Glutamatergic neuron (in vitro differentiated cells): ENCODE measurements at regions not wholly inside any gene's neighbourhood (a gene's known extent, or its start where the extent isn't known, plus 50 kb on each side); places are given as distances from the start of the nearest gene placed in this dataset.

Source experiments
- DNase-seq: peaks from one replicate; pipeline ENCODE4 v3.0.0; 2022
- H3K27ac Mint-ChIP-seq: one replicate; pipeline ENCODE4 v1.8.0; 2020; ENCODE audit warnings: mild to moderate bottlenecking, mixed read lengths, inconsistent platforms; ENCODE audit not compliant: unreplicated experiment
- H3K27me3 Mint-ChIP-seq: one replicate; pipeline ENCODE4 v1.8.0; 2020; ENCODE audit warnings: mild to moderate bottlenecking, moderate library complexity, mixed read lengths, inconsistent platforms; ENCODE audit not compliant: unreplicated experiment
- H3K36me3 Mint-ChIP-seq: one replicate; pipeline ENCODE4 v1.8.0; 2020; ENCODE audit warnings: mild to moderate bottlenecking, mixed read lengths, inconsistent platforms; ENCODE audit not compliant: unreplicated experiment
- H3K4me1 Mint-ChIP-seq: one replicate; pipeline ENCODE4 v1.8.0; 2020; ENCODE audit warnings: mild to moderate bottlenecking, low read depth, mixed read lengths, inconsistent platforms; ENCODE audit not compliant: unreplicated experiment
- H3K4me3 Mint-ChIP-seq: one replicate; pipeline ENCODE4 v1.8.0; 2020; ENCODE audit warnings: mild to moderate bottlenecking, mixed read lengths, inconsistent platforms; ENCODE audit not compliant: unreplicated experiment
- H3K9me3 Mint-ChIP-seq: one replicate; pipeline ENCODE4 v1.8.0; 2020; ENCODE audit warnings: mild to moderate bottlenecking, moderate library complexity, mixed read lengths, inconsistent platforms; ENCODE audit not compliant: unreplicated experiment
- CTCF ChIP-seq: fragments of 200-600 bp; sonication (generic); IDR thresholded peaks from one replicate; pipeline ENCODE4 v1.5.0; 2021; ENCODE audit not compliant: partially characterized antibody, unreplicated experiment

DNA sequence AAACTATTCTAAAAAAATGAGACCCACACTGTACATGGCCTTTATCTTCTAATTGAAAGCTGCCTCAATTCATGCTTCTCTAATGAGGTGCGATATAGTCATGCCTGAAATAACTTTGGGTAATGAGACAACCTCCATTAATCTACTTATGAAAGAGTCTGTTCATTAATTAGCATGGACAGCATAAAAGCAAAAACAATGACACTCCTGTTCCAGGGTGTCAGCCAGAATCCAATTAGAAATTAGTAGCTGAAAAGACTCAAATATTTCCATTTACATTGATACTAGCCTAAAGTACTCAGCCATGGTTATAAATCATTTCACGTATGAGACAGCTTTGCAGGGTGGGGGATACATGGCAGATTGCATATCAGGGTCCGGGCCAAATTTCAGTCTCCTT is 288.7 kb downstream of the AKAIN1 start:
- H3K4me1 Mint-ChIP-seq: peaks cover 4% of the 10 kb centered on the region
- H3K27me3 Mint-ChIP-seq: no peaks in the 10 kb centered on the region
- DNase-seq: no peak
- no peak for TF ChIP-seq CTCF
- H3K36me3 Mint-ChIP-seq: no peaks in the 10 kb centered on the region
- no peaks in the 10 kb centered on the region for H3K9me3 Mint-ChIP-seq
- H3K27ac Mint-ChIP-seq: no peak overlapping the region
- no peak overlapping the region for H3K4me3 Mint-ChIP-seq

DNA sequence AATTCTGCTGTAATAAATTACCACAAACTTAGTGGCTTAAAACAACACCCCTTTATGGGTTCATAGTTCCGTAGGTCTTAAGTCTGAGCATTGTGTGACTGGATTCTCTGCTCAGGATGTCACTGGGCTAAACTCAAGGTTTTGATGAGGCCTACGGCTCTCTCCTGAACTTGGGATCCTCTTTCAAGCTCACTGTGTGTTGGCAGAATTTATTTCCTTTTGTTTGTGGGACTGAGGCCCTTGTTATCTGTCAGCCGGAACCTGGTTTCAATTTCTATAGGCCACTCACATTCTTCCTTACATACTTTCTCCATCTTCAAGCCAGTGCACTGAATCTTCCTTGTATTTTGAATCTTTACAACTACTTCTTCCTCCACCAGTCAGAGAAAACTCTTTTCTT is 290.2 kb downstream of the AKAIN1 start:
- no peaks in the 10 kb centered on the region for H3K9me3 Mint-ChIP-seq
- H3K36me3 Mint-ChIP-seq: no peaks in the 10 kb centered on the region
- H3K4me1 Mint-ChIP-seq: peaks cover 4% of the 10 kb centered on the region
- no peak overlapping the region for H3K27ac Mint-ChIP-seq
- no peak for DNase-seq
- no peak overlapping the region for H3K4me3 Mint-ChIP-seq
- no peak for TF ChIP-seq CTCF
- H3K27me3 Mint-ChIP-seq: no peaks in the 10 kb centered on the region

DNA sequence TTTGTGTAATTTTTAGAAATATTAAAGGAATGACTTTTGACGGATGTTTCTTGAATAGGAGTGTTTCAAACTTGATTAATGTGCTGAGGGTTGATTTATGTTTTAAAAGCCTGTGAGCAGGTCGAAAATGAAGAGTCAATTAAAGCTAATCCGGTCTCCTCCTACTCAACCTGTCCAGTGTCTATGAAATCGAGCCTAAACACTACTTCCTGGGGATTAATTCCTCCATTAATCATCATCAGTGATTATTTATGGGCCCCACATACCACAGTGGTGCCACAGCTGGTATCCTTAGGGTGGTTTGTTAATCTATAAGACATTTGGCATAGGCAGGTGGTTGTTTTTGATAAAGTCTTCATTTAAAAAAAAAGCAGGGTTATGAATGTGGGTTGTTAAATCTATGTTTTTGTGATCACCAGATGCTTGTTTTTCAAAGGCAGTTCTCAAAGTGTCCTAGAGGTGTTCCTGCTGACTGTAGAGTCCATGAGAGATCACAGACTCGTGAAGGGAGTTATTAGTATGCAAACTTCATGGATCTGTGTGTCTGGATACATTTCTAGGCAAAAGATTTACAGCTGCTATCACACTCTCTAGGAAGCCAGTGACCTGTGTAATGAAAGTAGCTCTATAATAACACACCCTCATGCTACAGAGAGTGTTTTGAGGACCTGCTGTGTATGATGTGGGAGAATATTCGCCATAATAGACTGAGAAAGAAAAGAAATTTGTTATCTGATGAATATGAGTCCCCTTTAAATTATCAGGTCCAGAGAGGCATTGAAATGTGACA is 308.6 kb downstream of the AKAIN1 start:
- H3K4me1 Mint-ChIP-seq: no peaks in the 10 kb centered on the region

DNA sequence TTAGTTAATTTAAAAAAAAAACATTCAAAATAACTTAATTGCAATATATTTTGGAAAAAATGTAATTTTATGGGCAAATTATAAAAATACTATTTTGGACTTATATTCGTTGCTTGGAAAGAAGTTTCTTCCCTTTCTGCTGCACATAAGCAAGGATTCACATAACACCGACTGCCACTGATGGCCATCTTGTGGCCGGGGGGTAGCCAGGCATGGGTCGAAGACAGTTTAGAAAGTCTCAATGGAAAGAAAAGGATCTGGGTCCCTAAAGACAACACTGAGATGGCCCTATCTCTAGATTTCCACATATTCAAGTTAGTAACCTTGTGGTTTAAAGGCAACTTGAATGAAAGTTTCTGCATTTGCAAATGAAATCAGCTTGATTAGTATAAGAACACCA is 318.6 kb downstream of the AKAIN1 start:
- Mint-ChIP-seq H3K27ac (no peak overlapping the region), H3K9me3 (peaks cover 2% of the 10 kb centered on the region), H3K27me3 (no peaks in the 10 kb centered on the region), H3K4me3 (no peak overlapping the region), H3K4me1 (no peaks in the 10 kb centered on the region), H3K36me3 (no peaks in the 10 kb centered on the region)
- DNase-seq: no peak
- TF ChIP-seq CTCF: no peak

More for the DNA sequence above, 308.6 kb downstream of the AKAIN1 start:
- no peak for DNase-seq
- Mint-ChIP-seq H3K36me3 (peaks cover 5% of the 10 kb centered on the region), H3K27ac (no peak overlapping the region), H3K9me3 (no peaks in the 10 kb centered on the region), H3K4me3 (no peak overlapping the region), H3K27me3 (no peaks in the 10 kb centered on the region)
- TF ChIP-seq CTCF: no peak

GRCh38 chr18:4871197-4871596 is 325.9 kb downstream of the AKAIN1 start:
- Mint-ChIP-seq H3K4me3 (no peak overlapping the region), H3K9me3 (peaks cover 2% of the 10 kb centered on the region), H3K27me3 (no peaks in the 10 kb centered on the region), H3K27ac (no peak overlapping the region), H3K4me1 (no peaks in the 10 kb centered on the region), H3K36me3 (peaks cover 5% of the 10 kb centered on the region)
- DNase-seq: no peak
- no peak for TF ChIP-seq CTCF
